Adrenal gland (tissue), 9 donors: ENCODE measurements at regions not wholly inside any gene's neighbourhood (a gene's known extent, or its start where the extent isn't known, plus 50 kb on each side); places are given as distances from the start of the nearest gene placed in this dataset.
"Not testable (repeated sequence)": the region's sequence is repeated elsewhere in the genome, so short reads cannot be mapped to it uniquely, and the experiment has no call there.

Source experiments
- DNase-seq, 7 donors: peaks; one replicate each; pipeline ENCODE4 v3.0.0-alpha.2; 2019 to 2020
- H3K27ac ChIP-seq, 5 donors: fragments of 200-600 bp; sonication (generic) in 4 of 5; 1 replicate in 3 of 5; 2 replicates in 2 of 5; pipeline versions ENCODE4 v1.5.1 to v1.8.0; 2016 to 2020; ENCODE audit warnings: mild to moderate bottlenecking in 1 of 5
- H3K27me3 ChIP-seq: fragments of 200-600 bp; 2 replicates; pipeline ENCODE4 v1.8.0; 2021
- H3K36me3 ChIP-seq, 2 donors: fragments of 200-600 bp; replicated peaks in 1 of 2; 1 replicate in 1 of 2; 2 replicates in 1 of 2; pipeline versions ENCODE4 v1.5.1 to v1.8.0; 2018 to 2022
- H3K4me1 ChIP-seq, 2 donors: fragments of 200-600 bp; replicated peaks in 1 of 2; 1 replicate in 1 of 2; 2 replicates in 1 of 2; pipeline versions ENCODE4 v1.5.1 to v1.8.0; 2018 to 2021
- H3K4me3 ChIP-seq, 4 donors: fragments of 200-600 bp; sonication (generic) in 3 of 4; one replicate each; pipeline ENCODE4 v1.5.1; 2016 to 2018
- H3K9me3 ChIP-seq, 3 donors: fragments of 200-600 bp; sonication (generic) in 1 of 3; replicated peaks in 1 of 3; 1 replicate in 2 of 3; 2 replicates in 1 of 3; pipeline versions ENCODE4 v1.5.1 to v1.8.0; 2016 to 2021
- POLR2A ChIP-seq, 2 donors: fragments of 450-650 bp; IDR thresholded peaks; one replicate each; pipeline ENCODE4 v1.6.1; 2017; ENCODE audit warnings: antibody characterized with exemption in 2 of 2, mild to moderate bottlenecking in 2 of 2, moderate library complexity in 1 of 2
- whole genome bisulfite sequencing, 4 donors: extraction: QIAGEN DNeasy Blood & Tissue Kit in 2 of 4; methylation state at CpG; one replicate each; pipeline versions ENCODE4 v1.1.5 to v1.1.7; 2013 to 2017; 5-methylcytosine and 5-hydroxymethylcytosine counted together
- intact Hi-C, 2 donors: fragments of 100-400 bp; cut with DNase I; formaldehyde crosslinking; loops; one replicate each; pipeline versions ENCODE4 v1.14.1 to v1.15.0; 2022 to 2023
- TF ChIP-seq, protein P1 (sequence below), 6 experiments: fragments of 450-650 bp in 4 of 6; fragments of 200-600 bp in 2 of 6; sonication (generic) in 1 of 6; IDR thresholded peaks; 1 replicate in 5 of 6; 2 replicates in 1 of 6; pipeline versions ENCODE4 v1.5.1 to v1.8.0; 2016 to 2021; ENCODE audit warnings: antibody characterized with exemption in 6 of 6, mild to moderate bottlenecking in 2 of 6, moderate library complexity in 1 of 6
- donor health status: healthy with polysubstance abuse.
- donor health status: Bipolar disorder and iron deficiency.
- donor health status: DM: yes; HTN: yes; CAD: no.
- donor health status: DM: no; HTN: no; CAD: no.
- donor health status: DM: no; HTN: no; CAD: no.

DNA sequence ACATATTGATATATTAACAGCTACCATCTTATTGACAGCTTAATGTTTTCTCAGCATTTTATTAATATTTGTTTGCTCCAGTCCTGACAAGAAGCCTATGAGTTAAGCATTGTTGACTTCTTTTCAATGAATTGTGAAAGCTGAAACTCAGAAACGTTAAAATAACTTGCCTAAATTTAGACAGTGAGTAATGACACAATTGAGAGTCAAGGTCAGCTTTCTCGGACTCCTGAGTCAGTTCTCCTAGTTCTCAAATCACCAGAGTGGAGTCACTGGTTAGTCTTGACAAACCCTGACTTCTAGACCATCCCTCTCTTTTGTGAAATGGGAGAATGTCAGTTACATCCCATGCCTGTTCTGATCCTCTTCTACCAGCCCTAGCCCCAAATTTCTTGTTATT, 222.7 kb upstream of the ACO1 start:
- Histone ChIP-seq H3K27me3 (no peaks in the 10 kb centered on the region), H3K27ac (no peak overlapping the region), H3K4me1 (no peaks in the 10 kb centered on the region), H3K4me3 (no peak overlapping the region), H3K36me3 (no peaks in the 10 kb centered on the region), H3K9me3 (no peaks in the 10 kb centered on the region)
- TF ChIP-seq POLR2A (IDR thresholded peaks at IDR 0.05): no peak
- TF ChIP-seq, protein P1, sequence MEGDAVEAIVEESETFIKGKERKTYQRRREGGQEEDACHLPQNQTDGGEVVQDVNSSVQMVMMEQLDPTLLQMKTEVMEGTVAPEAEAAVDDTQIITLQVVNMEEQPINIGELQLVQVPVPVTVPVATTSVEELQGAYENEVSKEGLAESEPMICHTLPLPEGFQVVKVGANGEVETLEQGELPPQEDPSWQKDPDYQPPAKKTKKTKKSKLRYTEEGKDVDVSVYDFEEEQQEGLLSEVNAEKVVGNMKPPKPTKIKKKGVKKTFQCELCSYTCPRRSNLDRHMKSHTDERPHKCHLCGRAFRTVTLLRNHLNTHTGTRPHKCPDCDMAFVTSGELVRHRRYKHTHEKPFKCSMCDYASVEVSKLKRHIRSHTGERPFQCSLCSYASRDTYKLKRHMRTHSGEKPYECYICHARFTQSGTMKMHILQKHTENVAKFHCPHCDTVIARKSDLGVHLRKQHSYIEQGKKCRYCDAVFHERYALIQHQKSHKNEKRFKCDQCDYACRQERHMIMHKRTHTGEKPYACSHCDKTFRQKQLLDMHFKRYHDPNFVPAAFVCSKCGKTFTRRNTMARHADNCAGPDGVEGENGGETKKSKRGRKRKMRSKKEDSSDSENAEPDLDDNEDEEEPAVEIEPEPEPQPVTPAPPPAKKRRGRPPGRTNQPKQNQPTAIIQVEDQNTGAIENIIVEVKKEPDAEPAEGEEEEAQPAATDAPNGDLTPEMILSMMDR (IDR thresholded peaks at IDR 0.05): no peak
- no peak for DNase-seq
- WGBS, 4 donors: 20 to 34% (median 30%) methylated on average over 2 of the region's 2 CpGs
- intact Hi-C loops: no loop called here

DNA sequence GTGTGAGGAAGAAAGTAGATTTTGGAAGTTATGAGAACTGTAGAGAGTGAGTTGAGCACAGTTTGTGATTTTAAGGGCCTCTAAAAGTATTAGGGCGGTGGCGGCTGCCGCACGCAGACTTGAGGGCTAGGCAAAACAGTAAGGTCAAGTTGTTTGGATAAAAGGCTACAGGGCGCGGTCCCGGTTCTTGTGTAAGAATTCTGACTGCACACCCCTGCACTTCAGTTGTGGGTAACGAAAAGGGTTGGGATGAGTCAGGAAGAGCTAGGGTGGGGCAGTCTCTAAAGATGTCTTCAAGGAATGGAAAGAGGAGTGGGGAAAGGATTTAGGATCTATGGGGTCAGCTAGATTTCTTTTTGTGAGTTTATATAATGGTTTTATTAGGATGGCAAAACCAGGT, 218.1 kb upstream of the ACO1 start:
- 86 to 93% (median 90%) methylated on average over 8 of the region's 8 CpGs for WGBS, 4 donors
- H3K27me3 ChIP-seq, H3K4me3 ChIP-seq, H3K36me3 ChIP-seq, H3K4me1 ChIP-seq, intact Hi-C loops, DNase-seq, H3K27ac ChIP-seq, H3K9me3 ChIP-seq: not testable (repeated sequence)

DNA sequence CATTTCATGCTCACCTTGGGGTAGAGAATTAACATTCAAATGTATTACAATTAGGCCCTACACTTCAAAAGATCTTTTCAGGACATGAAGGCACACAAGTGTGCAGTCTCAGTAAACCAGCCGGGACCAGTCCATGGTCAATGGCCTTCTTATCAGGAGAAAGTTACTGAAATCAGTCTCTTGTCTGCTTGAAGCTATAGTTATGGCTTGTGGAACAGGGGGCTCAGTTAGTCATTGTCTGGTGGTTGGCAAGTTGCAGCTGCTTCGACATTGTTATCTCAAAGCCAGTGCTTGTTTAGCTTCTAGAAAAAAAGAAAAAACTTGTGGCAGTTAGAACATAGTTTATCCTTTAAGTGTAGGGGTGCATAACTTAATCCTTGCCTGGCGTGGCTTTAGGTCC, 213.1 kb upstream of the ACO1 start:
- 36 to 50% (median 41%) methylated on average over 2 to 3 of the region's 3 CpGs for WGBS, 4 donors
- no peak overlapping the region for H3K27ac ChIP-seq
- no peaks in the 10 kb centered on the region for H3K27me3 ChIP-seq
- H3K4me3 ChIP-seq: no peak overlapping the region
- H3K4me1 ChIP-seq: no peaks in the 10 kb centered on the region
- no peaks in the 10 kb centered on the region for H3K36me3 ChIP-seq
- TF ChIP-seq, protein P1 (IDR thresholded peaks at IDR 0.05): no peak
- TF ChIP-seq POLR2A (IDR thresholded peaks at IDR 0.05): no peak
- H3K9me3 ChIP-seq: no peaks in the 10 kb centered on the region
- intact Hi-C loops: no loop called here
- no peak for DNase-seq

DNA sequence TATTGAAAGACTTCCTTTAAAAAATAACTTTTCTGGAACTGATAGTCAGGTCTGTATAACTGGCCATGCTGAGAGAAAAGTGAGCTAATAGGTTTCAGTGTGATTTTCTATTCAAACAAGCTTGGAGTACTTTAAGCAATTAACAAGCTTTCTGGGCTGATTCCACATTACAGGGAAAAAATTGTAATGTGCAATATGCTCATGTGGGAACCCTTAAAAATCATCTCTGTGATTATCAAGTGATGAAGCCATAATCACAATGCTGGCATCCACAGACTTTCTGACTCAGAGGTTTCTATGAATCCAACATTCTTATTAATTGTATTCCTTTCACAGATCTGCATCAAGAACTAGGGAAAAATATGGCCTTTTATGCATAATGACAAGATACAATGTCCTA, 212.2 kb upstream of the ACO1 start:
- Histone ChIP-seq H3K27me3 (no peaks in the 10 kb centered on the region), H3K4me1 (no peaks in the 10 kb centered on the region), H3K9me3 (no peaks in the 10 kb centered on the region), H3K36me3 (no peaks in the 10 kb centered on the region), H3K27ac (no peak overlapping the region), H3K4me3 (no peak overlapping the region)
- TF ChIP-seq, protein P1 (IDR thresholded peaks at IDR 0.05): no peak
- TF ChIP-seq POLR2A (IDR thresholded peaks at IDR 0.05): no peak
- no peak for DNase-seq
- intact Hi-C loops: no loop called here

DNA sequence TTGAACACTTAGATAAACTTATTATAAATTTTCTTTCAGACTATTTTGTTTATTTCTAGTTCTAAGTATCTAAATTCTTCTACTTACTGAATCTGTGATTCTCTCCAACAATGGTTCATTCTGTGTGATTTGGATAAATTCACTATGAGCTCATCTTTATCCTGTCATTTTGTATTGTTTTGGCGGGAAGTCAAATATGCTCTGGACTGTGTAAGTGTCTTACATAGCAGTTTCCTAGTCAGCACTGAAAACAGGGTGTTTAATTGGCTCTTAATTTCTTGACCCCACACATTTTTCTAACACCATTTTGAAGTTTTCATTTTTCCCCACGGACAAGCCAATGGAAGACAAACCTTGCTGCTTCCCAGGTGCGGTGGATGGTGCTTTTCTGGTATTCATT, 207.0 kb upstream of the ACO1 start:
- no peak for DNase-seq
- Histone ChIP-seq H3K27ac (no peak overlapping the region), H3K36me3 (no peaks in the 10 kb centered on the region), H3K27me3 (no peaks in the 10 kb centered on the region), H3K4me3 (no peak overlapping the region), H3K4me1 (no peaks in the 10 kb centered on the region), H3K9me3 (no peaks in the 10 kb centered on the region)
- intact Hi-C loops: no loop called here
- TF ChIP-seq POLR2A (IDR thresholded peaks at IDR 0.05): no peak
- TF ChIP-seq, protein P1 (IDR thresholded peaks at IDR 0.05): no peak
- WGBS, 4 donors: 63 to 80% (median 68%) methylated on average over 3 of the region's 3 CpGs
